GM12891 (cell line): ENCODE measurements at regions not wholly inside any gene's neighbourhood (a gene's known extent, or its start where the extent isn't known, plus 50 kb on each side); places are given as distances from the start of the nearest gene placed in this dataset.

Source experiments
- PAX5 ChIP-seq: IDR thresholded peaks from 2 replicates; pipeline ENCODE4 v1.6.1; 2011; ENCODE audit warnings: low read length, moderate library complexity, mild to moderate bottlenecking; ENCODE audit not compliant: insufficient read depth, severe bottlenecking
- POLR2A ChIP-seq: IDR thresholded peaks from 2 replicates; pipeline ENCODE4 v1.6.1; 2011; ENCODE audit warnings: low read depth, low read length, control low read depth
- POLR2AphosphoS5 ChIP-seq: IDR thresholded peaks from 2 replicates; pipeline ENCODE4 v1.6.1; 2011; ENCODE audit warnings: low read depth, low read length, control low read depth
- POU2F2 ChIP-seq: IDR thresholded peaks from 2 replicates; pipeline ENCODE4 v1.6.1; 2011; ENCODE audit warnings: low read depth, mild to moderate bottlenecking, control low read depth, low read length, moderate library complexity
- SPI1 ChIP-seq: IDR thresholded peaks from 2 replicates; pipeline ENCODE4 v1.6.1; 2011; ENCODE audit warnings: low read depth, low read length, control low read depth
- TAF1 ChIP-seq: IDR thresholded peaks from 2 replicates; pipeline ENCODE4 v1.6.1; 2011; ENCODE audit warnings: low read depth, low read length, control low read depth

DNA sequence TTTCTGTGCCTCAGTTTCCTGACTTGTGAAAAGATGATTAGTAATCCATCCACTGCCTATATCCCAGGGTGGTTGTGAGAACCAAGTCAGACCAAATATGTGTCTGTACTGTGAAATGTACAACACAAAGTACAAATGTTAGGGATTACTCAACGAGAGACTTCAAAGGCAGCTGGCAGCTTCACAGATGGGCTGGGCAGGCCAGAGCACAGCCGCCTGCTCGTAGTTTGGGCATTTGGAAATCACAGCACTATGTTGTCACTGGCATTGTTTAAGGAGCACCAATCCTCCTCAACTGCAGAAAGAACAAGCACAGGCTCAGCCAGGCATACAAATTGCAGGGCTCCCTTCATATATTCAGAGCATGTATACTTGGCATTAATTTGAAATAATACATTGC lies 64.5 kb upstream of the C10orf90 start:
- no peak for TF ChIP-seq POLR2A
- no peak for TF ChIP-seq POLR2AphosphoS5
- no peak for TF ChIP-seq POU2F2
- TF ChIP-seq TAF1: no peak
- no peak for TF ChIP-seq PAX5
- TF ChIP-seq SPI1: no peak
